ENCODE measurements at regions not wholly inside any gene's neighbourhood (a gene's known extent, or its start where the extent isn't known, plus 50 kb on each side); places are given as distances from the start of the nearest gene placed in this dataset.

DNA sequence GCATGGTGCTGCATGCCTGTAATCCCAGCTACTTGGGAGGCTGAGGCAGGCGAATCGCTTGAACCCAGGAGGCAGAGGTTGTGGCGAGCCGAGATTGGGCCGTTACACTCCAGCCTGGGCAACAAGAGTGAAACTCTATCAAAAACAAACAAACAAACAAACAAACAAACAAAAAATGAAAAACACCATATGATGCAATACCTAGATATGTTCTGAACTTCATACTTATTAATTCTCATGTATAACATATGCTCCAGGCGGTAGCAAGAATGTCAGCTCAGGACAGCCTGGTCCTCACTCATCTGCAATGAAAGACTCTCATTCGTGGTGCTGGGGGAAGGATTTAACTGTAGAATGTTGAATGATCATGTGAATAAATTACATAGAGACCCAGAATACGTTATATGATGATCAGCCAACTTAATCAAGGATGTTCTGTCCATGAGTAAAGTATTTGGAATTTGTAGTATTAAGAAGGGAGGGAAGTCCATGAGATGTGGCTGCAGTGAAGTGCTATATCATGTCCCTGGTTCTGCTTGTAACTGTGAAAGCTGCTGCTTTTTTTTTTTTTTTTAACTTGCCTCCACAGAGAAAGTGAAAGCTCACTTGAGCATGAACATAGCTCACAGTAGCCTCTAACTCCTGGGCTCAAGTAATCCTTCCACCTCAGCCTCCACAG, 206.8 kb downstream of the UQCRFS1 start:
- TF ChIP-seq, protein P1, sequence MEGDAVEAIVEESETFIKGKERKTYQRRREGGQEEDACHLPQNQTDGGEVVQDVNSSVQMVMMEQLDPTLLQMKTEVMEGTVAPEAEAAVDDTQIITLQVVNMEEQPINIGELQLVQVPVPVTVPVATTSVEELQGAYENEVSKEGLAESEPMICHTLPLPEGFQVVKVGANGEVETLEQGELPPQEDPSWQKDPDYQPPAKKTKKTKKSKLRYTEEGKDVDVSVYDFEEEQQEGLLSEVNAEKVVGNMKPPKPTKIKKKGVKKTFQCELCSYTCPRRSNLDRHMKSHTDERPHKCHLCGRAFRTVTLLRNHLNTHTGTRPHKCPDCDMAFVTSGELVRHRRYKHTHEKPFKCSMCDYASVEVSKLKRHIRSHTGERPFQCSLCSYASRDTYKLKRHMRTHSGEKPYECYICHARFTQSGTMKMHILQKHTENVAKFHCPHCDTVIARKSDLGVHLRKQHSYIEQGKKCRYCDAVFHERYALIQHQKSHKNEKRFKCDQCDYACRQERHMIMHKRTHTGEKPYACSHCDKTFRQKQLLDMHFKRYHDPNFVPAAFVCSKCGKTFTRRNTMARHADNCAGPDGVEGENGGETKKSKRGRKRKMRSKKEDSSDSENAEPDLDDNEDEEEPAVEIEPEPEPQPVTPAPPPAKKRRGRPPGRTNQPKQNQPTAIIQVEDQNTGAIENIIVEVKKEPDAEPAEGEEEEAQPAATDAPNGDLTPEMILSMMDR (IDR thresholded peaks at IDR 0.05 in 8 of 11, conservative IDR thresholded peaks at IDR 0.05 in 3 of 11), result no peak
- no peak for TF ChIP-seq POLR2AphosphoS5 (IDR thresholded peaks at IDR 0.05)
- TF ChIP-seq POLR2A (IDR thresholded peaks at IDR 0.05), result no peak

All from spleen (tissue), 7 donors.